GM18858 (cell line): ENCODE measurements at regions not wholly inside any gene's neighbourhood (a gene's known extent, or its start where the extent isn't known, plus 50 kb on each side); places are given as distances from the start of the nearest gene placed in this dataset.

Source experiments
- ATAC-seq: cut with Tn5 transposase; IDR thresholded peaks from one replicate; pipeline ENCODE4 v1.9.1; 2021; ENCODE audit not compliant: unreplicated experiment

DNA sequence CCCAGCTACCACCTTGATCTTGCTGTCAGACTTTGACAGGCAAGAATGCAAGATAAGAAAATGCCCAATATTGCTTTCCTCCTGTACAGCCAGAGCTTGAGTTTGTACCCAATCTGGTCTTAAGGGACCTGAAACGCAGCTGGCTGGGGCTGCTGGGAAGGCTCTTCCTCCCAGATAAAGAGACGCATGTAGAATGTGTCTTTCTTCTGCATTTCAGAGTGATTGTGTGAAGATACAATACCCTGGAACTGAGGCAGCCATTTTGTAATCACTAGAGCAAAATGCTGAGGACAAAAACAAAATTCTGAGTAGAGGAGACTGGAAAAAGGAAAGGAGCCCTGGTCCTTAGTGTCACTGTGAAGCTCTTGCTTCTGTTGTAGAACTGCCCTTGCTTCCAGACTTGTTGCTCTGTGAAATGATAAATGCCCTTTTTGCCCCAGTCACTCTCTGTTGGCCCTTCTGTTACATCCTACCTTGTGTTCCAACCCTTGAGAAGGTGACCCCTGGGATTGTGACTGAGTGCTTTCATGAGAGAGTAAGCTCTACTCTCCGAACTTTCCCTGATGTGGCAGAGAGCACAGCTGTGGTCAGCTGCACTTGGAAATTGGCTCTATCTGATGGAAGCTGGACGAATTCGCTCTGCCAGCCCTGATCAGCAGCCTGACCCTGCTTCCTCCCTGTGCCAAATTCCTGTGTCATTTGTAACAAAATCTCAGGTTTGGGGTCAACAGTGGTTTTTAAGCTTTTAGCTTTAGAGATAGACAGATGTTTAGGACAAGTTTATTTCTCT is 137.4 kb upstream of the RBMS1 start:
- no peak for ATAC-seq

DNA sequence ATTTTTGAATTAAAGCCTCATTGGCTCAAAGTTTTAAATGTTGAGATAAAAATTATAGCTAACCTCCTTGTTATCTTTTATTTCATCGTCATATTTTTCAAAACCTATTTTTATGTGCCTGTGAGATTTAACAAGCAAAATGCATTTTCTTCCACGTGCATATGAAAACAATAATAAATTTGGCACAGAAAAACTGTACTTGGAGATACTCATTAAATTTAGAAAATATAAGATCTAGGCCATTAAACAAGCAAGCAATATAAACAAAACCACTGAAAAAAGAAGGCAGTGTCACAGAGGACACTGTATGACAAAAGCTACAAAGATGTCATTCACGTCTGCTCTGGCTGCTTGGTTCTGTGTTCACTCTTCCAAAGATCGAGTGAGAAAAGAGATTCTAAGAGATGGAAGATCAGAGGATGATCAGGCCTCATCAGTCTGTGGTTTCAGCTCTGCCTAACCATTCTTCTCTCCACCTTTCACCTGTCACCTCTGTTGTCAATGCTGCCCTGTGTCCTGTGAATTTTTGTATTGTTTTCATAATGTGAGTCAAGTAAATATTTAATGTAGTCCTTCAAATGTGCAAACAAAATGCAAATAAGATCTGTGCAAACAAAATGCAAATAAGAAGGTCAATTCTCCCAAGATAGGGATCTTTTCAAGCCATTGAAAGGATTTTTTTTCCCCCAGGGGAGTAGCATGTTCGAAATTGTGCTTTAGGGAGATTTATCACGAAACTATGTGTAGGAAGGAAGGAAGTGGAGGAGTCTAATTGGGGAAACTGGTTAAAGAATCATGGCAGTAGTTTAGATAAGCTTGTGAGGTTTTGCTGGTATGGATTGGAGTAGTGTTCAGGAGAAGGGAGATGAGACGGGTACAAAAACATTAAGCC is 138.7 kb upstream of the RBMS1 start:
- ATAC-seq = no peak

DNA sequence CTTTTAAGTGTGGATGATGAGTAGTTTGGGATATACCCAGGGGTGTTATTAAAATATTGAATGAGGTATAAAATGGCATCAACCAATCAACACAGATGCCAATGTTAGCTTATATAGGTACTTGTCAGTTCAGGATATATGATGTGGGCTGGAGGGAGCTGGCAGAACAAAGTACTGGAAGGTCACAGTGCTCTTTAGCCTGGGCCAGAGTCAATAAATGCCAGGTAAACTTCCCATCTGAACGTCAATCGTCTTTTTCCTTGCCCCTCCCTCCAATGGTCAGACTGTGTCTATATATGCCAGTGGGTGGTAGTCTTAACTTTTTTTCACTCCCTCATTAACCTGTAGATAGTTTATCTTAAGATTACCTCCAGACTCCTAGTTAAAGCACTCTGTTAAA is 140.8 kb upstream of the RBMS1 start:
- no peak for ATAC-seq

DNA sequence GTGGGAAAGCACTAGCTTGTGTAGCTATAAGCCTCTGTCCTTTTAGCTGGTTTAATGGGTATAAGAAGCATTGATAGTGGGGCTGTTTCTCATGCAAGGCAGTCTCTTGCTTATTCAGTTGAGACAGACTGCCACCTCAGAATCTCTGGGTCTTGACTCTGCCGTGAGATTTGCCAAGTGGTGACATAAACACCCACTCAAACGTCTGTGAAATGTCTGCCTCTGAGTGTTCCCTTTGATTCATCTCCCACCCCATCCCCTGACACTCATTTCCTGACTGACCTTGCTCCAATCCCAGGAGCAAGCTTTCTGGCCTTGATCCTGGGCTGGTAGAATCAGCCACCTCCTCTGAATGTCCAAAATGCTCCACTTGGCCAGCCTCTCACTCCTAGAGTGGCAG is 141.9 kb upstream of the RBMS1 start:
- ATAC-seq = no peak

GRCh38 chr2:160639472-160639871 is 145.9 kb upstream of the RBMS1 start:
- no peak for ATAC-seq

GRCh38 chr2:160646684-160647444 is 153.3 kb upstream of the RBMS1 start:
- no peak for ATAC-seq

DNA sequence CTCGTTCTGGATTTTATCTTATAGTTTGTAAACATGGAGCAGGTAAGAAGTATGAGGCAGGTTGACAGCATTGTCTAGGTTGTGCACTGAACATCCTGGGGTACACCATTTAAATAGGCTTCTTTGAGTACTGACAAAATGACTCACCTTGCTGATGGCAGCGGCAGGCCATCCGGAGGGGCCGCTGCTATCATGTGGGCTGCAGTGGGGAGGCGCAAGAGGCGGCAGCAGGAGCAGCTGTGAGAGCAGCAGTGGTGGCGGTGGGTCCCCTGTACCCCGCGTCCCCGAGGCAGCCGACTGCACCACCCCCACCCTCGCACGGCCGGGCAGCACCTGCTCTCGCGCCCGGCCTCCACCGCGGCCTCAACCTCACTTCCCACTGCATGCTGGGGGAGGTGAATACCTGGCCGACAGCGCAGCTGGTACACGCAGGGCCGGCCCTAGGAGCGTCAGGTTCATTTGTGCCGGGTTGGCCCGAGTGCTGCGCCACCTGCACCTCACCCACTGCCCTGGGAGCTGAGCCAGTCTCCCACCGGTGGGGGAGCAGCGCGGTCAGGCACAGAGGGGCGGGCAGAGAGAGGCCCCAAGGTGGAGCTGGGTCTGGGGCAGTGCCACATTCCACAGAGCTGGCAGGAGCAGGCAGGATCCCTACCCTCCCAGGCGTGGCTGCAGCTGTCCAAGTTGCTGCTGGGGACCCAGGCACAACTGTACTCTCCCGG is 154.5 kb upstream of the RBMS1 start:
- no peak for ATAC-seq

GRCh38 chr2:160649698-160650097 is 156.1 kb upstream of the RBMS1 start:
- no peak for ATAC-seq

DNA sequence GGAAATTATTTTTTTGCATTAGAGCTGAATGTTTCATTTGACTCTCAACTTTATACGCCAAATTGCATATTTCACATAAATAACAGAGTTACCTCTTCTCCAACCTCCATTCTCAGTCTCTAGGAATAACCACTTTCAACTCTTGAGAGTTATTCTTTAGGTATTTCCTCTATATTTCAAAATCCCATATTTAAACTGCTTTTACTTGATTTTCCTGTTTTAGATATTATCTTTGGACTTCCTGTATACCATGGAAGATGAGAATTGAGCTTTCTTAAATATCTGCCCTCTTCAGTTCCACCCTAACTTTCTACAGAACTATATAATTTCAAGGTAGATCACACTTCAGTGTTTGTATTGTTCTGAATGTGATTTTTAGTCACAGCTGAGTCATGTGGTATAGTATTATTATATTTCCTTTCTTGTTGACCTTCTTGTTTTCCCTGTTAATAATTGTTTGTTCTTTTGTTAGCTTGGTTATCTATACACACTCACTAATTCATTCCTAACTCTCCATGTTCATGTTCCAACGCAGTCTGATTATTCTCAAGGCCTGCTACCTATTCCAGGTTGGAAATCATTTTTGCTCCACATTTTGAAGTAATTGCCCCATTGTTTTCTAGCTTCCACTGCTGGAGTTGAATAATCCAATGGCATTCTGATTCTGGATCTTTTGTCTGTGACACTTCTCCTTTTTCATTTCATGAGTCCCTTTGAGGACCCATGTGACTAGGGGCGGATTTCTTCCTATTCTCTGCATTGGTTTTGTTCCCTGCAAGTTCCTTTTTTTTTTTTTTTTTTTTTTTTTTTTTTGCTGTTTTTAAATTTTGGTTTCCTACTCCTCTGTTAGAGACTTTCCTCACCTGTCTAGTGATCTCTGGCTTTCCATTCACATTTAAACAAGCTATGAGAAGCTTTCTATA is 156.8 kb upstream of the RBMS1 start:
- ATAC-seq = no peak

GRCh38 chr2:160651416-160652200 is 158.0 kb upstream of the RBMS1 start:
- no peak for ATAC-seq

- no peak for ATAC-seq
Measured at GRCh38 chr2:160652236-160652635, 158.6 kb upstream of the RBMS1 start.

- no peak for ATAC-seq
Measured at GRCh38 chr2:160657196-160657595, 163.6 kb upstream of the RBMS1 start.

- ATAC-seq = no peak
Measured at GRCh38 chr2:160658851-160659250, 165.2 kb upstream of the RBMS1 start.

GRCh38 chr2:160660741-160661140 is 167.1 kb upstream of the RBMS1 start:
- ATAC-seq = no peak

GRCh38 chr2:160664603-160665140 is 171.1 kb upstream of the RBMS1 start:
- ATAC-seq = no peak

- ATAC-seq = peak; percentile 74
Measured at GRCh38 chr2:160666154-160667060, 172.8 kb upstream of the RBMS1 start.

- no peak for ATAC-seq
Measured at GRCh38 chr2:160667811-160668210, 174.2 kb upstream of the RBMS1 start.

DNA sequence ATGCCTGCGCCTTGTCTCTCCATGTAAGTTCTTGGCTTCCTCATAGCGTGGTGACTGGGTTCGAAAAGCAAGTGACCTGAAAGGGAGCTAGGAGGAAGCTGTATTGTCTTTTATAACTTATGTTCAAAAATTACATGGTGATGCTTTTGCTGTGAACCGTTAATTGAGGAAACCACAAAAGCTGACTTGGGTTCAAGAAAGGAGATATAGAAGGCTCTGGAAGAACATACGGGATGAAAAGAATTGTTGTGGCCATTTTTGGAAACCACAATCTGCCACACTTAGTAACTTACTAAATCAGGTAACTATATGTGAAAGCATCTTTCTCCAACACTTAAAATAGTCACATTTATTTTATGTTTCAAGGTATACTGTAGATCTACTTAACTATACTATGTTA is 177.0 kb upstream of the RBMS1 start:
- ATAC-seq = no peak
